Heart left ventricle (tissue), 13 donors: ENCODE measurements at regions not wholly inside any gene's neighbourhood (a gene's known extent, or its start where the extent isn't known, plus 50 kb on each side); places are given as distances from the start of the nearest gene placed in this dataset.

Experiments
- CTCF ChIP-seq, 12 donors: fragments of 200-600 bp; sonication (generic) in 4 of 12; IDR thresholded peaks; one replicate each; pipeline versions ENCODE4 v1.5.0 to v1.8.0; 2018 to 2022; ENCODE audit warnings: antibody characterized with exemption in 12 of 12, mild to moderate bottlenecking in 5 of 12
- POLR2A ChIP-seq, 2 donors: fragments of 450-650 bp; IDR thresholded peaks; one replicate each; pipeline ENCODE4 v1.6.1; 2017; ENCODE audit warnings: antibody characterized with exemption in 2 of 2, mild to moderate bottlenecking in 2 of 2, moderate library complexity in 2 of 2
- donor health status: ischemic (EF 13 %, LVEDD 7.1; RV severe dilation, severe dysfunction).
- donor health status: DM: no; HTN: yes; CAD: no.
- donor health status: DM: no; HTN: no; CAD: no.
- donor health status: ischemic (EF 25% LVEDD 6.9; RV normal size, moderate dysfunction).
- donor health status: ischemic (EF 25% LVEDD 5.7; RV mildly dilated, moderate dysfunction).
- donor health status: ischemic (EF 35%, LVEDD 5.7; RV mildly dilated, moderate dysfunction).
- donor health status: nonischemic (EF 11% LVEDD 7.7; RV severe dilation, severe dysfunction).
- donor health status: DM: yes; HTN: yes; CAD: no.
- donor health status: PGD.
- donor health status: ischemic (EF 29% LVEDD 5.4; RV normal size, mild dysfunction).
- donor health status: nonischemic (EF 23%, LVEDD 6.1; RV moderate dilation, normal function).

DNA sequence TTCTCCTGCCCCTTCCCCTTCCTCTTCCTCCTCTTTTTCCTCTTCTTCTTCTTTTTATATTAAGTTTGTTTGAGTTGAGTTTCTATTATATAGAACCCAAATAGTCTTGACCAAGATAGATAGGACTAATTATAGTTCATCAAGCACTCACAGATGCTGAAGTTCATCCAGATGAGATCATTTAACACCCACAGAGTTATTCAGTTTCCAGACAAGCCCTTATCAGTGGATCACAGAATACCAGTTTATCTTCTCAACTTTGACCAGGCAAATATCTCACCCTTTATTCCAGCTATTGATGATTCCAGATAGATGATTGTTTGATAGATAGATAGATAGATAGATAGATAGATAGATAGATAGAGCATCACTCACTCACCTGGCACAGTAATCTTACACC, 87.5 kb downstream of the AXIN2 start:
- TF ChIP-seq CTCF (IDR thresholded peaks at IDR 0.05) (no peak), POLR2A (IDR thresholded peaks at IDR 0.05) (no peak)
